HG03280 (cell line): ENCODE measurements at regions not wholly inside any gene's neighbourhood (a gene's known extent, or its start where the extent isn't known, plus 50 kb on each side); places are given as distances from the start of the nearest gene placed in this dataset.
A peak's percentile ranks its signal among the peaks of the same experiment; 100 is the strongest.

ENCODE experiments used
- ATAC-seq: cut with Tn5 transposase; IDR thresholded peaks from one replicate; pipeline ENCODE4 v1.9.1; 2021; ENCODE audit warnings: mild to moderate bottlenecking, moderate library complexity; ENCODE audit not compliant: unreplicated experiment

- peak; percentile 64 for ATAC-seq
These were observed 142.8 kb downstream of the LSM5 start for GRCh38 chr7:32347244-32347828.

GRCh38 chr7:32346253-32346652 is 143.9 kb downstream of the LSM5 start:
- ATAC-seq = no peak

GRCh38 chr7:32336726-32337125 is 153.5 kb downstream of the LSM5 start:
- ATAC-seq = no peak

GRCh38 chr7:32335107-32335506 is 155.1 kb downstream of the LSM5 start:
- no peak for ATAC-seq

GRCh38 chr7:32330602-32331001 is 159.6 kb downstream of the LSM5 start:
- no peak for ATAC-seq

- ATAC-seq = no peak
These were observed 164.1 kb downstream of the LSM5 start for GRCh38 chr7:32326078-32326477.

- ATAC-seq = no peak
These were observed 166.5 kb downstream of the LSM5 start for GRCh38 chr7:32323712-32324111.

GRCh38 chr7:32319012-32319382 is 171.2 kb downstream of the LSM5 start:
- ATAC-seq = no peak

- ATAC-seq = no peak
These were observed 171.7 kb downstream of the LSM5 start for GRCh38 chr7:32318300-32319011.

- ATAC-seq = no peak
These were observed 173.3 kb downstream of the LSM5 start for GRCh38 chr7:32316839-32317238.

- no peak for ATAC-seq
These were observed 175.4 kb downstream of the LSM5 start for GRCh38 chr7:32314761-32315160.

- no peak for ATAC-seq
These were observed 188.8 kb downstream of the LSM5 start for GRCh38 chr7:32301427-32301826.

- no peak for ATAC-seq
These were observed 191.0 kb downstream of the LSM5 start for GRCh38 chr7:32299133-32299702.

- ATAC-seq = no peak
These were observed 191.6 kb downstream of the LSM5 start for GRCh38 chr7:32298408-32299132.

GRCh38 chr7:32293833-32294232 is 196.3 kb downstream of the LSM5 start:
- ATAC-seq = no peak

- no peak for ATAC-seq
These were observed 200.3 kb downstream of the LSM5 start for GRCh38 chr7:32289651-32290414.

- no peak for ATAC-seq
These were observed 204.5 kb downstream of the LSM5 start for GRCh38 chr7:32285698-32286097.

GRCh38 chr7:32283546-32283945 is 206.6 kb downstream of the LSM5 start:
- no peak for ATAC-seq

- no peak for ATAC-seq
These were observed 209.3 kb upstream of the PDE1C start for GRCh38 chr7:32279500-32279899.

- no peak for ATAC-seq
These were observed 205.2 kb upstream of the PDE1C start for GRCh38 chr7:32275216-32276009.
